ENCODE measurements at regions not wholly inside any gene's neighbourhood (a gene's known extent, or its start where the extent isn't known, plus 50 kb on each side); places are given as distances from the start of the nearest gene placed in this dataset.

DNA sequence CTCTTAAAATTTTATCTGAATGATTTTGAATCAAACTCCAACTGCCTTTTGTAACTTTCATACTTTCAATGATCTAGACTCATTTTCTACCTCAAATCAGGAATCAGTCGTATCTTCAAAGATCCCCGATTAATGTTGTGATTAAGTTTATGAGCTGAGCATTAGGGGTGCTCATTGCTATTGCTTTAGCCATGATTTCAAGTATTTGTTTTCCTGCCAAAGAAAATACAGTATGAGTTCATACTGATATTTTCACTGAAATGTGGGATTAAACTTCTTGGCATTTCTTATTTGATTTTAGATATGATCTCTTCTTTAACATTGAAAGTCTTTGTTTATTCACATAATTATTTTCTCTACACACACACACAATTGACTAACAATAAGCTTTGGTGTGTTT, 785.6 kb downstream of the NTRK3 start:
- TF ChIP-seq, protein P1, sequence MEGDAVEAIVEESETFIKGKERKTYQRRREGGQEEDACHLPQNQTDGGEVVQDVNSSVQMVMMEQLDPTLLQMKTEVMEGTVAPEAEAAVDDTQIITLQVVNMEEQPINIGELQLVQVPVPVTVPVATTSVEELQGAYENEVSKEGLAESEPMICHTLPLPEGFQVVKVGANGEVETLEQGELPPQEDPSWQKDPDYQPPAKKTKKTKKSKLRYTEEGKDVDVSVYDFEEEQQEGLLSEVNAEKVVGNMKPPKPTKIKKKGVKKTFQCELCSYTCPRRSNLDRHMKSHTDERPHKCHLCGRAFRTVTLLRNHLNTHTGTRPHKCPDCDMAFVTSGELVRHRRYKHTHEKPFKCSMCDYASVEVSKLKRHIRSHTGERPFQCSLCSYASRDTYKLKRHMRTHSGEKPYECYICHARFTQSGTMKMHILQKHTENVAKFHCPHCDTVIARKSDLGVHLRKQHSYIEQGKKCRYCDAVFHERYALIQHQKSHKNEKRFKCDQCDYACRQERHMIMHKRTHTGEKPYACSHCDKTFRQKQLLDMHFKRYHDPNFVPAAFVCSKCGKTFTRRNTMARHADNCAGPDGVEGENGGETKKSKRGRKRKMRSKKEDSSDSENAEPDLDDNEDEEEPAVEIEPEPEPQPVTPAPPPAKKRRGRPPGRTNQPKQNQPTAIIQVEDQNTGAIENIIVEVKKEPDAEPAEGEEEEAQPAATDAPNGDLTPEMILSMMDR (conservative IDR thresholded peaks at IDR 0.05 in 1 of 2, IDR thresholded peaks at IDR 0.05 in 1 of 2; ENCODE audit: extremely low read depth in 1 of 2, insufficient read depth in 1 of 2, low read depth in 1 of 2, low read length in 2 of 2) = no peak
- no peak for TF ChIP-seq EZH2 (IDR thresholded peaks at IDR 0.05; ENCODE audit: borderline replicate concordance, low read length)

Data from mammary epithelial cell (primary cell).